MCF 10A (cell line): ENCODE measurements at regions not wholly inside any gene's neighbourhood (a gene's known extent, or its start where the extent isn't known, plus 50 kb on each side); places are given as distances from the start of the nearest gene placed in this dataset.

ENCODE experiments used
- BruUV-seq: library from RNA; stranded (reverse); fragments of 400-500 nt; replicated peaks from 2 replicates; lab custom pipeline; 2021; lab: Mats Ljungman, UMichigan
- CTCF ChIA-PET: fragments of 300-600 bp; sonication (Branson Sonifier 250); formaldehyde crosslinking; extraction: SDS; loops from one replicate; lab custom pipeline; 2021; ENCODE audit warnings: antibody characterized with exemption, inconsistent platforms; lab: Yijun Ruan, JAX
- POLR2A ChIA-PET: fragments of 300-600, 350-650 bp; sonication (Branson Sonifier 250); formaldehyde crosslinking; extraction: SDS; loops from one replicate; lab custom pipeline; 2020; ENCODE audit warnings: antibody characterized with exemption, inconsistent platforms; lab: Yijun Ruan, JAX
- DNase-seq: peaks from one replicate; pipeline ENCODE4 v3.0.0-alpha.2; 2018; ENCODE audit not compliant: unreplicated experiment
- H3K27ac Mint-ChIP-seq: one replicate; pipeline ENCODE4 v1.8.0; 2022; ENCODE audit warnings: mild to moderate bottlenecking, low read depth, mixed read lengths; ENCODE audit not compliant: unreplicated experiment
- H3K27me3 Mint-ChIP-seq: one replicate; pipeline ENCODE4 v1.8.0; 2022; ENCODE audit warnings: mixed read lengths; ENCODE audit not compliant: insufficient read depth, unreplicated experiment
- H3K36me3 Mint-ChIP-seq: one replicate; pipeline ENCODE4 v1.8.0; 2022; ENCODE audit warnings: mild to moderate bottlenecking, moderate library complexity, mixed read lengths; ENCODE audit not compliant: insufficient read depth, unreplicated experiment
- H3K4me1 Mint-ChIP-seq: one replicate; pipeline ENCODE4 v1.8.0; 2022; ENCODE audit warnings: mixed read lengths; ENCODE audit not compliant: insufficient read depth, unreplicated experiment
- H3K4me3 Mint-ChIP-seq: one replicate; pipeline ENCODE4 v1.8.0; 2022; ENCODE audit warnings: mild to moderate bottlenecking, moderate library complexity, mixed read lengths; ENCODE audit not compliant: unreplicated experiment
- H3K9me3 Mint-ChIP-seq: one replicate; pipeline ENCODE4 v1.8.0; 2022; ENCODE audit warnings: mixed read lengths; ENCODE audit not compliant: unreplicated experiment
- intact Hi-C: fragments of 100-400 bp; cut with micrococcal nuclease; formaldehyde crosslinking; loops from 2 replicates; pipeline ENCODE4 v1.14.1; 2022
- TF ChIP-seq, protein P1 (sequence below): fragments of 200-600 bp; IDR thresholded peaks from one replicate; pipeline ENCODE4 v1.8.0; 2022; ENCODE audit warnings: antibody characterized with exemption, mild to moderate bottlenecking; ENCODE audit not compliant: unreplicated experiment

DNA sequence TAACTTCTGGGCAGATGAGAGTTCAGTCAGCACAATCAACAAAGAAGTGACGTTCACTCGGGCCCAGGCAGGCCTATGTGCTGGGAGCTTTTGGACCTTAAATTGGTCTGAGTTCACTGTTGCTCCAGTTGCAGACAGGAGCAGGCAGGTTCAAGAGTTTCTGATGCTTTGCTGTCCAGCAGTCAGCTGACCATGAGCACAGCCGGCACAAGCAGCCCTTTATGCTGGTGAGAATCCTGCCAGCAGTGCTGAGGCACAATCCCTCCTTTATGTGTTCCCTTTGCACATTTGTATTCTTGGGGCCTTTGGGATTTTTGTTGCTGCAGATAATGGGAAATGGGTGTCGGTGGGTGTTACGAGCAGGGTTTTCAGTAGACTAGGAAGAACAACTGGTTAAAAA lies 81.2 kb upstream of the GOLGA8J start:
- H3K4me1 Mint-ChIP-seq: no peaks in the 10 kb centered on the region
- no peaks in the 10 kb centered on the region for H3K9me3 Mint-ChIP-seq
- DNase-seq: no peak
- BruUV-seq: no TSS peak
- H3K27ac Mint-ChIP-seq: no peak overlapping the region
- no peaks in the 10 kb centered on the region for H3K27me3 Mint-ChIP-seq
- H3K36me3 Mint-ChIP-seq: no peaks in the 10 kb centered on the region
- no peak overlapping the region for H3K4me3 Mint-ChIP-seq
- CTCF ChIA-PET: interaction anchor here (0.6 to 0.7 kb wide), 2 partner anchors 154 to 816 kb away, joined by 3 to 5 read pairs; no protein-coding TSS in a partner anchor
- intact Hi-C loops: no loop called here
- POLR2A ChIA-PET: interaction anchor here (0.7 kb wide), 1 partner anchor 12 kb away, joined by 5 read pairs; no protein-coding TSS in a partner anchor
- TF ChIP-seq, protein P1, sequence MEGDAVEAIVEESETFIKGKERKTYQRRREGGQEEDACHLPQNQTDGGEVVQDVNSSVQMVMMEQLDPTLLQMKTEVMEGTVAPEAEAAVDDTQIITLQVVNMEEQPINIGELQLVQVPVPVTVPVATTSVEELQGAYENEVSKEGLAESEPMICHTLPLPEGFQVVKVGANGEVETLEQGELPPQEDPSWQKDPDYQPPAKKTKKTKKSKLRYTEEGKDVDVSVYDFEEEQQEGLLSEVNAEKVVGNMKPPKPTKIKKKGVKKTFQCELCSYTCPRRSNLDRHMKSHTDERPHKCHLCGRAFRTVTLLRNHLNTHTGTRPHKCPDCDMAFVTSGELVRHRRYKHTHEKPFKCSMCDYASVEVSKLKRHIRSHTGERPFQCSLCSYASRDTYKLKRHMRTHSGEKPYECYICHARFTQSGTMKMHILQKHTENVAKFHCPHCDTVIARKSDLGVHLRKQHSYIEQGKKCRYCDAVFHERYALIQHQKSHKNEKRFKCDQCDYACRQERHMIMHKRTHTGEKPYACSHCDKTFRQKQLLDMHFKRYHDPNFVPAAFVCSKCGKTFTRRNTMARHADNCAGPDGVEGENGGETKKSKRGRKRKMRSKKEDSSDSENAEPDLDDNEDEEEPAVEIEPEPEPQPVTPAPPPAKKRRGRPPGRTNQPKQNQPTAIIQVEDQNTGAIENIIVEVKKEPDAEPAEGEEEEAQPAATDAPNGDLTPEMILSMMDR: no peak

GRCh38 chr15:29998033-29998432 lies 84.7 kb upstream of the GOLGA8J start:
- ChIA-PET POLR2A (no interaction called here), CTCF (no interaction called here)
- no peak overlapping the region for H3K4me3 Mint-ChIP-seq
- no peaks in the 10 kb centered on the region for H3K36me3 Mint-ChIP-seq
- no peaks in the 10 kb centered on the region for H3K27me3 Mint-ChIP-seq
- no peak for DNase-seq
- no peak overlapping the region for H3K27ac Mint-ChIP-seq
- H3K9me3 Mint-ChIP-seq: no peaks in the 10 kb centered on the region
- intact Hi-C loops: no loop called here
- TF ChIP-seq, protein P1: no peak
- no TSS peak for BruUV-seq
- H3K4me1 Mint-ChIP-seq: no peaks in the 10 kb centered on the region

- intact Hi-C loops: no loop called here
- H3K27me3 Mint-ChIP-seq: no peaks in the 10 kb centered on the region
- no peaks in the 10 kb centered on the region for H3K36me3 Mint-ChIP-seq
- H3K27ac Mint-ChIP-seq: no peak overlapping the region
- no peaks in the 10 kb centered on the region for H3K9me3 Mint-ChIP-seq
- no peak for DNase-seq
- ChIA-PET CTCF (interaction anchor here (1.4 kb wide), 1 partner anchor 251 kb away, joined by 3 read pairs; no protein-coding TSS in a partner anchor), POLR2A (no interaction called here)
- no TSS peak for BruUV-seq
- no peaks in the 10 kb centered on the region for H3K4me1 Mint-ChIP-seq
- TF ChIP-seq, protein P1: no peak
- H3K4me3 Mint-ChIP-seq: no peak overlapping the region
Observed at GRCh38 chr15:29997499-29997898, 85.3 kb upstream of the GOLGA8J start.

DNA sequence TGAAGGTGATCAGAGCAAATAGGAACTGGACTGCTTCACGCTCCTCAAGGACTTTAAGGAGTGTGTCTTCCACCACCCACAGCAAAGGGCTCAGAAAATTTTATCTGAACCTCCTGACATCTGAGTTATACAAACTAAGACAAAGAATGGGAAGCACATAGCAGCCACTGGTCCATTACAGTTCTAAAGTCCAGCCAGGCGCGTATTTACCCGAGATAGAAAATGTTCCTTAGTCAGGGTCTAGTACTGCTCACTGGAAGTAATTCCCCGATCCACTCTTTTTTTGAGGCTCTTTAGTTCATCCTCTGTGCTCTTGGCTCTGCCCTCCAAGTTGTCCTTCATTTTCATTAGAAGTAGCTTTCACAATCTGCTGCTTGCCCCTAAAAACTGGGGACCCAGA lies 88.5 kb upstream of the GOLGA8J start:
- no TSS peak for BruUV-seq
- CTCF ChIA-PET: no interaction called here
- intact Hi-C loops: no loop called here
- Mint-ChIP-seq H3K27me3 (no peaks in the 10 kb centered on the region), H3K27ac (no peak overlapping the region), H3K4me1 (no peaks in the 10 kb centered on the region), H3K4me3 (no peak overlapping the region), H3K9me3 (no peaks in the 10 kb centered on the region), H3K36me3 (no peaks in the 10 kb centered on the region)
- TF ChIP-seq, protein P1: no peak
- no peak for DNase-seq
- POLR2A ChIA-PET: no interaction called here
